Ishikawa (cell line): ENCODE measurements at regions not wholly inside any gene's neighbourhood (a gene's known extent, or its start where the extent isn't known, plus 50 kb on each side); places are given as distances from the start of the nearest gene placed in this dataset.

Experiments used
- CEBPB ChIP-seq: IDR thresholded peaks from 2 replicates; pipeline ENCODE4 v1.6.1; 2012
- CREB1 ChIP-seq: IDR thresholded peaks from 2 replicates; pipeline ENCODE4 v1.6.1; 2012; ENCODE audit warnings: low read depth
- EGR1 ChIP-seq: IDR thresholded peaks from 2 replicates; pipeline ENCODE4 v1.6.1; 2012
- EP300 ChIP-seq: IDR thresholded peaks from 2 replicates; pipeline ENCODE4 v1.6.1; 2012; ENCODE audit warnings: borderline replicate concordance
- MAX ChIP-seq: IDR thresholded peaks from 2 replicates; pipeline ENCODE4 v1.6.1; 2012
- NFIC ChIP-seq: IDR thresholded peaks from 2 replicates; pipeline ENCODE4 v1.6.1; 2012
- RAD21 ChIP-seq: IDR thresholded peaks from 2 replicates; pipeline ENCODE4 v1.6.1; 2012; ENCODE audit warnings: low read depth
- REST ChIP-seq: IDR thresholded peaks from 2 replicates; pipeline ENCODE4 v1.6.1; 2012; ENCODE audit warnings: low read depth, mild to moderate bottlenecking
- TAF1 ChIP-seq: IDR thresholded peaks from 2 replicates; pipeline ENCODE4 v1.6.1; 2012; ENCODE audit warnings: low read depth, mild to moderate bottlenecking
- YY1 ChIP-seq: IDR thresholded peaks from 2 replicates; pipeline ENCODE4 v1.6.1; 2012; ENCODE audit warnings: low read depth
- ZBTB7A ChIP-seq: IDR thresholded peaks from 2 replicates; pipeline ENCODE4 v1.6.1; 2012; ENCODE audit warnings: low read depth

- TF ChIP-seq REST (no peak), MAX (no peak), ZBTB7A (no peak), EGR1 (no peak), TAF1 (no peak), EP300 (no peak), CREB1 (no peak), YY1 (no peak), CEBPB (no peak), RAD21 (no peak), NFIC (no peak)
These were observed 174.3 kb upstream of the GRID2 start for GRCh38 chr4:92129408-92129994.
